HCT116 (cell line): ENCODE measurements at regions not wholly inside any gene's neighbourhood (a gene's known extent, or its start where the extent isn't known, plus 50 kb on each side); places are given as distances from the start of the nearest gene placed in this dataset.

ENCODE experiments used
- ATAC-seq: fragments of 200-7000 bp; cut with Tn5 transposase; 2 replicates; pipeline ENCODE4 v1.9.1; 2020; ENCODE audit warnings: mild to moderate bottlenecking, moderate library complexity
- BruUV-seq: library from RNA; stranded (reverse); fragments of 400-500 nt; replicated peaks from 2 replicates; lab custom pipeline; 2021; lab: Mats Ljungman, UMichigan
- CTCF ChIA-PET: fragments of 300-600 bp; sonication (Branson Sonifier 250); formaldehyde crosslinking; loops from one replicate; lab custom pipeline; 2021; ENCODE audit warnings: antibody characterized with exemption; lab: Charles Lee
- POLR2A ChIA-PET: fragments of 300-600, 350-600 bp; sonication (Branson Sonifier 250); formaldehyde crosslinking; loops from one replicate; lab custom pipeline; 2021; ENCODE audit warnings: antibody characterized with exemption; lab: Charles Lee
- RAD21 ChIA-PET, 2 experiments: fragments of 300-600 bp; sonication (Branson Sonifier 250); formaldehyde crosslinking; loops; one replicate each; lab custom pipeline; 2023; ENCODE audit warnings: low total read pairs in 2 of 2; ENCODE audit not compliant: uncharacterized antibody in 2 of 2, unreplicated experiment in 2 of 2, low non-redundant PET in 1 of 2; lab: Charles Lee
- DNase-seq: peaks from one replicate; pipeline ENCODE4 v3.0.0-alpha.2; 2010; ENCODE audit warnings: low read depth, low spot score
- H2AFZ ChIP-seq: fragments of 200-600 bp; shearing (Covaris generic), sonication (generic); 2 replicates; pipeline ENCODE4 v1.6.1; 2017; ENCODE audit warnings: low read depth, mixed run types, mixed read lengths, antibody characterized with exemption, low read length; ENCODE audit not compliant: poor library complexity, severe bottlenecking
- H3K27ac ChIP-seq: 2 replicates; pipeline ENCODE4 v1.5.1; 2012; ENCODE audit warnings: low read depth, low read length
- H3K27me3 ChIP-seq: fragments of 200-600 bp; sonication (generic); 2 replicates; pipeline ENCODE4 v1.6.1; 2016; ENCODE audit warnings: mixed run types, low read length, mixed read lengths; ENCODE audit not compliant: insufficient read depth
- H3K36me3 ChIP-seq, 2 experiments: fragments of 200-500 bp in 1 of 2; fragments of 200-600 bp in 1 of 2; sonication (Bioruptor generic) in 1 of 2; sonication (generic) in 1 of 2; 2 replicates each; pipeline versions ENCODE4 v1.5.1 to v1.6.1; 2014 to 2016; ENCODE audit warnings: low read length in 2 of 2, inconsistent platforms in 1 of 2, mixed read lengths in 1 of 2, mixed run types in 1 of 2; ENCODE audit not compliant: insufficient read depth in 2 of 2, control insufficient read depth in 1 of 2
- H3K4me1 ChIP-seq, 2 experiments: fragments of 200-600 bp in 1 of 2; sonication (generic) in 1 of 2; 2 replicates each; pipeline versions ENCODE4 v1.5.1 to v1.6.1; 2012 to 2017; ENCODE audit warnings: low read length in 2 of 2, inconsistent platforms in 1 of 2, mild to moderate bottlenecking in 1 of 2, mixed read lengths in 1 of 2, mixed run types in 1 of 2, moderate library complexity in 1 of 2; ENCODE audit not compliant: insufficient read depth in 2 of 2, control insufficient read depth in 1 of 2
- H3K4me2 ChIP-seq: fragments of 200-600 bp; sonication (generic); 2 replicates; pipeline ENCODE4 v1.6.1; 2017; ENCODE audit warnings: mixed run types, low read length, mixed read lengths
- H3K4me3 ChIP-seq, 2 experiments: fragments of 200-600 bp in 1 of 2; sonication (generic) in 1 of 2; replicated peaks in 1 of 2; 2 replicates each; pipeline ENCODE4 v1.5.1; 2011 to 2016; ENCODE audit warnings: low read length in 2 of 2, control low read depth in 1 of 2, low read depth in 1 of 2, mild to moderate bottlenecking in 1 of 2, mixed read lengths in 1 of 2, mixed run types in 1 of 2
- H3K79me2 ChIP-seq: fragments of 200-600 bp; sonication (generic); 2 replicates; pipeline ENCODE4 v1.6.1; 2017; ENCODE audit warnings: mild to moderate bottlenecking, mixed run types, low read length, moderate library complexity, mixed read lengths; ENCODE audit not compliant: insufficient read depth
- H3K9ac ChIP-seq: fragments of 200-600 bp; sonication (generic); 2 replicates; pipeline ENCODE4 v1.6.1; 2016; ENCODE audit warnings: low read length, mixed read lengths
- H3K9me2 ChIP-seq: fragments of 200-600 bp; sonication (generic), shearing (Covaris generic); 2 replicates; pipeline ENCODE4 v1.6.1; 2017; ENCODE audit warnings: mixed run types, mild to moderate bottlenecking, moderate library complexity; ENCODE audit not compliant: insufficient read depth
- H3K9me3 ChIP-seq, 2 experiments: fragments of 200-500 bp in 1 of 2; fragments of 200-600 bp in 1 of 2; sonication (Bioruptor generic) in 1 of 2; sonication (generic) in 1 of 2; 2 replicates each; pipeline ENCODE4 v1.6.1; 2014 to 2017; ENCODE audit warnings: low read length in 2 of 2, mixed read lengths in 2 of 2, inconsistent platforms in 1 of 2, low read depth in 1 of 2, mild to moderate bottlenecking in 1 of 2, mixed run types in 1 of 2, moderate library complexity in 1 of 2; ENCODE audit not compliant: control insufficient read depth in 1 of 2, insufficient read depth in 1 of 2
- H4K20me1 ChIP-seq: fragments of 200-600 bp; sonication (generic), shearing (Covaris generic); 2 replicates; pipeline ENCODE4 v1.6.1; 2017; ENCODE audit warnings: mixed run types, mild to moderate bottlenecking, moderate library complexity; ENCODE audit not compliant: insufficient read depth
- CBX3 ChIP-seq: IDR thresholded peaks from 2 replicates; pipeline ENCODE4 v1.6.1; 2012; ENCODE audit warnings: low read depth
- CEBPB ChIP-seq: IDR thresholded peaks from 2 replicates; pipeline ENCODE4 v1.6.1; 2012; ENCODE audit warnings: low read depth
- FOSL1 ChIP-seq: IDR thresholded peaks from 2 replicates; pipeline ENCODE4 v1.6.1; 2012; ENCODE audit warnings: low read depth
- POLR2AphosphoS5 ChIP-seq: IDR thresholded peaks from 2 replicates; pipeline ENCODE4 v1.6.1; 2011; ENCODE audit warnings: mild to moderate bottlenecking, low read depth, low read length, moderate library complexity
- RAD21 ChIP-seq: IDR thresholded peaks from 2 replicates; pipeline ENCODE4 v1.6.1; 2012; ENCODE audit warnings: low read depth, mild to moderate bottlenecking
- SIN3A ChIP-seq: IDR thresholded peaks from 2 replicates; pipeline ENCODE4 v1.6.1; 2012; ENCODE audit warnings: low read depth
- SP1 ChIP-seq: IDR thresholded peaks from 2 replicates; pipeline ENCODE4 v1.6.1; 2012; ENCODE audit warnings: low read depth
- TCF7L2 ChIP-seq: IDR thresholded peaks from 2 replicates; pipeline ENCODE4 v1.7.0; 2011; ENCODE audit warnings: borderline replicate concordance, inconsistent platforms; ENCODE audit not compliant: insufficient read depth, insufficient read length; ENCODE audit errors: extremely low read depth
- intact Hi-C: fragments of 100-400 bp; cut with micrococcal nuclease; formaldehyde crosslinking; loops from 2 replicates; pipeline ENCODE4 v1.10.0; 2022
- TF ChIP-seq, protein P1 (sequence below), 3 experiments: fragments of 200-600 bp in 1 of 3; sonication (generic) in 1 of 3; IDR thresholded peaks in 2 of 3; conservative IDR thresholded peaks in 1 of 3; 2 replicates each; pipeline ENCODE4 v1.5.1; 2012 to 2017; ENCODE audit warnings: low read depth in 2 of 3, low read length in 2 of 3, antibody characterized with exemption in 1 of 3, borderline replicate concordance in 1 of 3, control low read depth in 1 of 3, mild to moderate bottlenecking in 1 of 3, mixed read lengths in 1 of 3, mixed run types in 1 of 3, moderate library complexity in 1 of 3; ENCODE audit not compliant: insufficient read depth in 1 of 3
- TF ChIP-seq, protein P2 (sequence below): IDR thresholded peaks from 2 replicates; pipeline ENCODE4 v1.6.1; 2012; ENCODE audit warnings: low read depth

DNA sequence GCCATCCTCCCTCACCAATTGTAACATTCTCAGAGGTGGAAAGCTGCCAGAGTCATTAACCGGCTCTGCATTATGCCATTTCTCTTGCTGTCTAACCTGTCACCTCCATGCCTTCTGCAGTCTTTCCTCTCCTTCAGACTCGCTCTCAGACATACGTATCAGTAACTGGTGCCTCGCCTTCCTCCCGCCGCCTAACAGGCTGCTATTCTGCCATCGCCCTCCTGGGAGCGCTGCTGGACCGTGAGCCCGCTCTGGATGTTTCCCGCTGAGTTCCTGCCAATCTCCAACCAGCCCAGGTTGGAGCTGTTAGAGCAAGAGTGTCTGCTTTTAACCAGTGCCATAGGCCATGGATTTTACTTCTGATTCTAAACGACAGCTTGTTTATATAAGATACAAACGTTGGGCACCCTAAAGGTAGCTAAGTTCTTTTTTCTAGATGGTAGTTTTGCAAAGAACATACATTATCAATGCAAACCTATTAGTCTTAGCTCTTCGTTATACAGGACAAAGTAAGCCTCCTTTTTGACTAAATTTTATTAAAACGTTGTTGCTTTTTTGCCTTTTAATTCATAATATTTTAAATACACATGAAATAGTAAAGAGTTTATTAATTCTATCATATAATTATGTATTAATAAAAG is 59.5 kb upstream of the NEIL3 start:
- ATAC-seq (peak; percentile 99), DNase-seq (peak; percentile 59)
- TF ChIP-seq RAD21 = peak; percentile 99
- TF ChIP-seq, protein P1, sequence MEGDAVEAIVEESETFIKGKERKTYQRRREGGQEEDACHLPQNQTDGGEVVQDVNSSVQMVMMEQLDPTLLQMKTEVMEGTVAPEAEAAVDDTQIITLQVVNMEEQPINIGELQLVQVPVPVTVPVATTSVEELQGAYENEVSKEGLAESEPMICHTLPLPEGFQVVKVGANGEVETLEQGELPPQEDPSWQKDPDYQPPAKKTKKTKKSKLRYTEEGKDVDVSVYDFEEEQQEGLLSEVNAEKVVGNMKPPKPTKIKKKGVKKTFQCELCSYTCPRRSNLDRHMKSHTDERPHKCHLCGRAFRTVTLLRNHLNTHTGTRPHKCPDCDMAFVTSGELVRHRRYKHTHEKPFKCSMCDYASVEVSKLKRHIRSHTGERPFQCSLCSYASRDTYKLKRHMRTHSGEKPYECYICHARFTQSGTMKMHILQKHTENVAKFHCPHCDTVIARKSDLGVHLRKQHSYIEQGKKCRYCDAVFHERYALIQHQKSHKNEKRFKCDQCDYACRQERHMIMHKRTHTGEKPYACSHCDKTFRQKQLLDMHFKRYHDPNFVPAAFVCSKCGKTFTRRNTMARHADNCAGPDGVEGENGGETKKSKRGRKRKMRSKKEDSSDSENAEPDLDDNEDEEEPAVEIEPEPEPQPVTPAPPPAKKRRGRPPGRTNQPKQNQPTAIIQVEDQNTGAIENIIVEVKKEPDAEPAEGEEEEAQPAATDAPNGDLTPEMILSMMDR (IDR thresholded peaks at IDR 0.05 in 2 of 3, conservative IDR thresholded peaks at IDR 0.05 in 1 of 3; ENCODE audit: borderline replicate concordance in 1 of 3, insufficient read depth in 1 of 3, low read depth in 2 of 3, low read length in 2 of 3) = peak; percentile 74 to 99 (median 98)
- TF ChIP-seq SP1 = no peak
- peak; percentile 62; the same call in 1 of the 2 replicates for TF ChIP-seq CBX3
- Histone ChIP-seq H2AFZ (peak overlapping the region; percentile 99), H3K4me1 (peaks cover 0 to 4% of the 10 kb centered on the region in 2 experiments; a peak in 2 of 4 replicates), H3K79me2 (no peaks in the 10 kb centered on the region), H3K4me3 (peak overlapping the region in 1 of 2 experiments; percentile 31; a peak in 2 of 4 replicates), H3K27ac (no peak overlapping the region), H3K9me3 (no peaks in the 10 kb centered on the region), H3K9ac (no peak overlapping the region), H3K36me3 (no peaks in the 10 kb centered on the region), H3K9me2 (no peaks in the 10 kb centered on the region), H3K27me3 (no peaks in the 10 kb centered on the region), H3K4me2 (peak overlapping the region; percentile 79), H4K20me1 (no peaks in the 10 kb centered on the region)
- RAD21 ChIA-PET = interaction anchor here in 1 of 2 experiments (0.8 kb wide), 2 partner anchors 203 to 304 kb away, joined by 3 to 4 read pairs; no protein-coding TSS in a partner anchor
- intact Hi-C loops = loop anchor here (1.0 to 2.0 kb wide), 3 partner anchors 89 to 873 kb away; no protein-coding TSS in a partner anchor
- BruUV-seq = no TSS peak
- POLR2A ChIA-PET = no interaction called here
- CTCF ChIA-PET = interaction anchor here (0.6 to 1.1 kb wide), 11 partner anchors 9 to 305 kb away, joined by 3 to 10 read pairs (median 3); no protein-coding TSS in a partner anchor

DNA sequence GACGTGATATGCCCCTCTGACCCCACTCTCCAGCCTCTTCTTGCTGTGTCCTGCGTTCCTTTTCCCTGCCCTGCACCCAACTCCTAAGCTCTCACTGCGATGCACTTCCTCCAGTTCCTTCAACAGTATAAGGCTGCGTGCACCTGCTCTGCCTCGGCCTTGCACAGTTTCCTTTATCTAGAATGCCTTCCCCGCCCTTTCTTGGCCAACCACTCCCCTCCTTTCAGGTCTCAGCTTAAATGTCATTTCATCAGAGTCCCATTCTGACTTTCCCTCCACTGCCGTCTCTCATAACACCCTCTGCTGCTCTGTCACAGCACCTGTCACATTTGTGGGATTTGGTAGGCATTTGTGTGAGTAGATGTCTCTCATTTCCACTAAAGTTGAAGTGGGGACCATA is 58.4 kb upstream of the NEIL3 start:
- no peaks in the 10 kb centered on the region for H3K9me2 ChIP-seq
- no peaks in the 10 kb centered on the region for H3K27me3 ChIP-seq
- no peak overlapping the region for H3K4me3 ChIP-seq
- no TSS peak for BruUV-seq
- POLR2A ChIA-PET = no interaction called here
- H3K4me1 ChIP-seq = peaks cover 0 to 4% of the 10 kb centered on the region in 2 experiments; a peak in 2 of 4 replicates
- DNase-seq (no peak), ATAC-seq (no peak)
- no peak overlapping the region for H3K4me2 ChIP-seq
- intact Hi-C loops = loop anchor here (2.0 kb wide), 1 partner anchor 304 kb away; no protein-coding TSS in a partner anchor
- no peak overlapping the region for H3K9ac ChIP-seq
- RAD21 ChIA-PET = no interaction called here
- H3K79me2 ChIP-seq = no peaks in the 10 kb centered on the region
- no peaks in the 10 kb centered on the region for H4K20me1 ChIP-seq
- no peaks in the 10 kb centered on the region for H3K36me3 ChIP-seq
- H3K9me3 ChIP-seq = no peaks in the 10 kb centered on the region
- H2AFZ ChIP-seq = no peak overlapping the region
- CTCF ChIA-PET = no interaction called here
- no peak overlapping the region for H3K27ac ChIP-seq
- TF ChIP-seq CEBPB (no peak), FOSL1 (no peak), TCF7L2 (no peak), POLR2AphosphoS5 (no peak), SIN3A (no peak)
- TF ChIP-seq, protein P1 (IDR thresholded peaks at IDR 0.05 in 2 of 3, conservative IDR thresholded peaks at IDR 0.05 in 1 of 3; ENCODE audit: borderline replicate concordance in 1 of 3, insufficient read depth in 1 of 3, low read depth in 2 of 3, low read length in 2 of 3) = no peak
- TF ChIP-seq, protein P2, sequence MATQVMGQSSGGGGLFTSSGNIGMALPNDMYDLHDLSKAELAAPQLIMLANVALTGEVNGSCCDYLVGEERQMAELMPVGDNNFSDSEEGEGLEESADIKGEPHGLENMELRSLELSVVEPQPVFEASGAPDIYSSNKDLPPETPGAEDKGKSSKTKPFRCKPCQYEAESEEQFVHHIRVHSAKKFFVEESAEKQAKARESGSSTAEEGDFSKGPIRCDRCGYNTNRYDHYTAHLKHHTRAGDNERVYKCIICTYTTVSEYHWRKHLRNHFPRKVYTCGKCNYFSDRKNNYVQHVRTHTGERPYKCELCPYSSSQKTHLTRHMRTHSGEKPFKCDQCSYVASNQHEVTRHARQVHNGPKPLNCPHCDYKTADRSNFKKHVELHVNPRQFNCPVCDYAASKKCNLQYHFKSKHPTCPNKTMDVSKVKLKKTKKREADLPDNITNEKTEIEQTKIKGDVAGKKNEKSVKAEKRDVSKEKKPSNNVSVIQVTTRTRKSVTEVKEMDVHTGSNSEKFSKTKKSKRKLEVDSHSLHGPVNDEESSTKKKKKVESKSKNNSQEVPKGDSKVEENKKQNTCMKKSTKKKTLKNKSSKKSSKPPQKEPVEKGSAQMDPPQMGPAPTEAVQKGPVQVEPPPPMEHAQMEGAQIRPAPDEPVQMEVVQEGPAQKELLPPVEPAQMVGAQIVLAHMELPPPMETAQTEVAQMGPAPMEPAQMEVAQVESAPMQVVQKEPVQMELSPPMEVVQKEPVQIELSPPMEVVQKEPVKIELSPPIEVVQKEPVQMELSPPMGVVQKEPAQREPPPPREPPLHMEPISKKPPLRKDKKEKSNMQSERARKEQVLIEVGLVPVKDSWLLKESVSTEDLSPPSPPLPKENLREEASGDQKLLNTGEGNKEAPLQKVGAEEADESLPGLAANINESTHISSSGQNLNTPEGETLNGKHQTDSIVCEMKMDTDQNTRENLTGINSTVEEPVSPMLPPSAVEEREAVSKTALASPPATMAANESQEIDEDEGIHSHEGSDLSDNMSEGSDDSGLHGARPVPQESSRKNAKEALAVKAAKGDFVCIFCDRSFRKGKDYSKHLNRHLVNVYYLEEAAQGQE = no peak
